GM23338 (cell line): ENCODE measurements at regions not wholly inside any gene's neighbourhood (a gene's known extent, or its start where the extent isn't known, plus 50 kb on each side); places are given as distances from the start of the nearest gene placed in this dataset.

Experiments used
- ATAC-seq: fragments of 200-7000 bp; cut with Tn5 transposase; 3 replicates; pipeline ENCODE4 v1.9.1; 2020
- DNase-seq: peaks from one replicate; pipeline ENCODE4 v3.0.0-alpha.2; 2015; ENCODE audit warnings: low spot score
- H2AFZ ChIP-seq: fragments of 200-600 bp; sonication (generic); 2 replicates; pipeline ENCODE4 v1.8.0; 2016; ENCODE audit warnings: antibody characterized with exemption, mild to moderate bottlenecking, moderate library complexity
- H3F3A ChIP-seq: fragments of 200-600 bp; sonication (generic); replicated peaks from 2 replicates; pipeline ENCODE4 v1.8.0; 2017; ENCODE audit warnings: antibody characterized with exemption, mixed run types, low read depth
- H3K27ac ChIP-seq: fragments of 200-600 bp; sonication (generic); 2 replicates; pipeline ENCODE4 v1.6.1; 2016; ENCODE audit warnings: low read depth
- H3K27me3 ChIP-seq: fragments of 200-600 bp; sonication (generic); 2 replicates; pipeline ENCODE4 v1.8.0; 2016; ENCODE audit warnings: mild to moderate bottlenecking, mixed run types, moderate library complexity; ENCODE audit not compliant: insufficient read depth
- H3K36me3 ChIP-seq: fragments of 200-600 bp; sonication (generic); 2 replicates; pipeline ENCODE4 v1.8.0; 2016; ENCODE audit warnings: mild to moderate bottlenecking; ENCODE audit not compliant: insufficient read depth
- H3K4me1 ChIP-seq: fragments of 200-600 bp; sonication (generic); 2 replicates; pipeline ENCODE4 v1.8.0; 2016; ENCODE audit warnings: mild to moderate bottlenecking, moderate library complexity; ENCODE audit not compliant: insufficient read depth
- H3K4me2 ChIP-seq: fragments of 200-600 bp; sonication (generic); 2 replicates; pipeline ENCODE4 v1.7.1; 2017; ENCODE audit warnings: mixed run types
- H3K4me3 ChIP-seq: fragments of 200-600 bp; sonication (generic); 2 replicates; pipeline ENCODE4 v1.6.1; 2016; ENCODE audit warnings: mixed run types
- H3K79me2 ChIP-seq: fragments of 200-600 bp; sonication (generic); replicated peaks from 2 replicates; pipeline ENCODE4 v1.8.0; 2017; ENCODE audit warnings: mild to moderate bottlenecking; ENCODE audit not compliant: insufficient read depth
- H3K9me2 ChIP-seq: fragments of 200-600 bp; sonication (generic); 2 replicates; pipeline ENCODE4 v1.8.0; 2017; ENCODE audit not compliant: insufficient read depth
- H4K20me1 ChIP-seq: fragments of 200-600 bp; sonication (generic); replicated peaks from 2 replicates; pipeline ENCODE4 v1.8.0; 2017; ENCODE audit warnings: mild to moderate bottlenecking; ENCODE audit not compliant: insufficient read depth
- H3K27ac Mint-ChIP-seq: 2 replicates; pipeline ENCODE4 v1.8.0; 2020; ENCODE audit warnings: inconsistent platforms, mild to moderate bottlenecking, moderate library complexity, mixed read lengths
- H3K27me3 Mint-ChIP-seq: 3 replicates; pipeline ENCODE4 v1.8.0; 2022; ENCODE audit warnings: low read depth, mild to moderate bottlenecking, moderate library complexity, mixed read lengths, inconsistent platforms; ENCODE audit not compliant: insufficient read depth, poor library complexity
- H3K36me3 Mint-ChIP-seq: 3 replicates; pipeline ENCODE4 v1.8.0; 2021; ENCODE audit warnings: low read depth, mild to moderate bottlenecking, inconsistent platforms, moderate library complexity, mixed read lengths
- H3K4me1 Mint-ChIP-seq: 3 replicates; pipeline ENCODE4 v1.8.0; 2020; ENCODE audit warnings: mild to moderate bottlenecking, inconsistent platforms, mixed read lengths
- H3K4me3 Mint-ChIP-seq: 3 replicates; pipeline ENCODE4 v1.8.0; 2021; ENCODE audit warnings: moderate library complexity, mild to moderate bottlenecking, inconsistent platforms, mixed read lengths
- H3K9me3 Mint-ChIP-seq: 3 replicates; pipeline ENCODE4 v1.8.0; 2020; ENCODE audit warnings: moderate library complexity, mild to moderate bottlenecking, inconsistent platforms, mixed read lengths
- CREB1 ChIP-seq: fragments of 250-450 bp; sonication (Bioruptor Pico); IDR thresholded peaks from 2 replicates; pipeline ENCODE4 v1.5.0; 2020; ENCODE audit warnings: low read depth, mild to moderate bottlenecking, moderate library complexity
- ETS1 ChIP-seq: IDR thresholded peaks from 2 replicates; pipeline ENCODE4 v1.6.1; 2016; ENCODE audit warnings: antibody characterized with exemption
- EZH2 ChIP-seq: fragments of 200-600 bp; sonication (generic); IDR thresholded peaks from one replicate; pipeline ENCODE4 v1.8.0; 2017; ENCODE audit warnings: antibody characterized with exemption, mild to moderate bottlenecking, low read depth; ENCODE audit not compliant: unreplicated experiment
- EZH2phosphoT487 ChIP-seq: fragments of 200-600 bp; sonication (generic); IDR thresholded peaks from one replicate; pipeline ENCODE4 v1.8.1; 2018; ENCODE audit warnings: antibody characterized with exemption; ENCODE audit not compliant: unreplicated experiment
- JUNB ChIP-seq: IDR thresholded peaks from one replicate; pipeline ENCODE4 v1.6.1; 2016; ENCODE audit warnings: antibody characterized with exemption; ENCODE audit not compliant: unreplicated experiment
- NANOG ChIP-seq: IDR thresholded peaks from 2 replicates; pipeline ENCODE4 v1.6.1; 2016; ENCODE audit warnings: antibody characterized with exemption, borderline replicate concordance
- POLR2AphosphoS5 ChIP-seq: IDR thresholded peaks from 2 replicates; pipeline ENCODE4 v1.6.1; 2016; ENCODE audit warnings: antibody characterized with exemption, low read depth
- REST ChIP-seq: IDR thresholded peaks from one replicate; pipeline ENCODE4 v1.6.1; 2018; ENCODE audit warnings: antibody characterized with exemption; ENCODE audit not compliant: unreplicated experiment
- STAT1 ChIP-seq: IDR thresholded peaks from one replicate; pipeline ENCODE4 v1.6.1; 2016; ENCODE audit warnings: antibody characterized with exemption; ENCODE audit not compliant: unreplicated experiment
- ZNF114 ChIP-seq: fragments of 250-450 bp; sonication (Bioruptor Pico); IDR thresholded peaks from 2 replicates; pipeline ENCODE4 v1.5.0; 2020; ENCODE audit warnings: mild to moderate bottlenecking, moderate library complexity
- ZNF331 ChIP-seq: fragments of 250-450 bp; sonication (Bioruptor Pico); IDR thresholded peaks from 2 replicates; pipeline ENCODE4 v1.5.0; 2020; ENCODE audit warnings: low read depth, mild to moderate bottlenecking, moderate library complexity
- ZNF462 ChIP-seq: fragments of 250-450 bp; sonication (Bioruptor Pico); IDR thresholded peaks from 2 replicates; pipeline ENCODE4 v1.5.0; 2020; ENCODE audit warnings: mild to moderate bottlenecking, moderate library complexity

- no peak for TF ChIP-seq JUNB
- no peaks in the 10 kb centered on the region for H3K27me3 Mint-ChIP-seq
- Histone ChIP-seq H3K9me2 (no peaks in the 10 kb centered on the region), H3K4me1 (no peaks in the 10 kb centered on the region), H3K4me3 (no peak overlapping the region), H3K36me3 (no peaks in the 10 kb centered on the region), H2AFZ (no peak overlapping the region), H3K27ac (no peak overlapping the region), H3K4me2 (no peak overlapping the region), H4K20me1 (no peaks in the 10 kb centered on the region), H3K27me3 (no peaks in the 10 kb centered on the region), H3F3A (no peaks in the 10 kb centered on the region), H3K79me2 (no peaks in the 10 kb centered on the region)
- no peak overlapping the region for H3K27ac Mint-ChIP-seq
- no peaks in the 10 kb centered on the region for H3K36me3 Mint-ChIP-seq
- ATAC-seq (no peak), DNase-seq (no peak)
- H3K9me3 Mint-ChIP-seq, result no peaks in the 10 kb centered on the region
- peaks cover 4% of the 10 kb centered on the region; the same call in 1 of the 3 replicates for H3K4me1 Mint-ChIP-seq
- H3K4me3 Mint-ChIP-seq, result no peak overlapping the region
Measured at GRCh38 chr4:180394730-180395129, 1848.5 kb upstream of the TENM3 start.

- Mint-ChIP-seq H3K4me3 (no peak overlapping the region), H3K27me3 (peaks cover 3% of the 10 kb centered on the region), H3K9me3 (no peaks in the 10 kb centered on the region), H3K36me3 (no peaks in the 10 kb centered on the region), H3K4me1 (peaks cover 4% of the 10 kb centered on the region; the same call in 1 of the 3 replicates), H3K27ac (no peak overlapping the region)
- ATAC-seq (no peak), DNase-seq (no peak)
- H4K20me1 ChIP-seq, result no peaks in the 10 kb centered on the region
- peak overlapping the region; percentile 24; the same call in 1 of the 2 replicates for H2AFZ ChIP-seq
- H3K4me1 ChIP-seq, result no peaks in the 10 kb centered on the region
- H3K79me2 ChIP-seq, result no peaks in the 10 kb centered on the region
- H3K9me2 ChIP-seq, result no peaks in the 10 kb centered on the region
- no peaks in the 10 kb centered on the region for H3K27me3 ChIP-seq
- no peak overlapping the region for H3K4me2 ChIP-seq
- H3F3A ChIP-seq, result no peaks in the 10 kb centered on the region
- H3K4me3 ChIP-seq, result no peak overlapping the region
- H3K36me3 ChIP-seq, result no peaks in the 10 kb centered on the region
- no peak overlapping the region for H3K27ac ChIP-seq
- no peak for TF ChIP-seq JUNB
- TF ChIP-seq ZNF331 (CRISPR knock-in tag), result no peak
- no peak for TF ChIP-seq POLR2AphosphoS5
- no peak for TF ChIP-seq CREB1
- no peak for TF ChIP-seq REST
- no peak for TF ChIP-seq ZNF114
- TF ChIP-seq EZH2, result no peak
- no peak for TF ChIP-seq NANOG
- no peak for TF ChIP-seq ZNF462 (CRISPR knock-in tag)
- no peak for TF ChIP-seq EZH2phosphoT487
- TF ChIP-seq STAT1, result no peak
- no peak for TF ChIP-seq ETS1
Measured at GRCh38 chr4:180398564-180398963, 1844.6 kb upstream of the TENM3 start.
